ENCODE measurements at regions not wholly inside any gene's neighbourhood (a gene's known extent, or its start where the extent isn't known, plus 50 kb on each side); places are given as distances from the start of the nearest gene placed in this dataset.

- Histone ChIP-seq H3K4me2 (ENCODE audit: unreplicated experiment) (no peak overlapping the region), H3K27ac (no peak overlapping the region)
- in situ Hi-C loops (cut with MboI): no loop called here
Measured at GRCh38 chr3:83734656-83735055, 1224.1 kb upstream of the CADM2 start.

GRCh38 chr3:83738202-83738601 is 1220.6 kb upstream of the CADM2 start:
- WGBS, 2 experiments (ENCODE audit: low coverage in 1 of 2, low lambda C conversion rate in 2 of 2, missing lambda C conversion rate in 2 of 2): 31 to 33% methylated on average over 4 of the region's 4 CpGs

More at GRCh38 chr3:83734656-83735055, 1224.1 kb upstream of the CADM2 start:
- WGBS, 2 experiments (ENCODE audit: low coverage in 1 of 2, low lambda C conversion rate in 2 of 2, missing lambda C conversion rate in 2 of 2): 49 to 59% methylated on average over 4 of the region's 4 CpGs
- Histone ChIP-seq H3K9me3 (ENCODE audit: low read depth) (no peaks in the 10 kb centered on the region), H3F3A (ENCODE audit: insufficient read depth) (no peaks in the 10 kb centered on the region), H3K4me1 (ENCODE audit: insufficient read depth) (no peaks in the 10 kb centered on the region), H4K20me1 (ENCODE audit: insufficient read depth) (no peaks in the 10 kb centered on the region), H3K9me2 (ENCODE audit: insufficient read depth) (no peaks in the 10 kb centered on the region), H3K79me2 (ENCODE audit: insufficient read depth) (no peaks in the 10 kb centered on the region), H3K27me3 (replicated peaks; ENCODE audit: insufficient read depth) (no peaks in the 10 kb centered on the region), H3K9ac (no peak overlapping the region), H3K4me3 (no peak overlapping the region), H3K36me3 (ENCODE audit: low read depth) (no peaks in the 10 kb centered on the region), H2AFZ (no peak overlapping the region)
- no peak for DNase-seq
- TF ChIP-seq EZH2 (IDR thresholded peaks at IDR 0.05; ENCODE audit: insufficient read depth, poor library complexity, severe bottlenecking): no peak
- TF ChIP-seq EZH2phosphoT487 (IDR thresholded peaks at IDR 0.05; ENCODE audit: insufficient read depth, low read depth): no peak

GRCh38 chr3:83740504-83740903 is 1218.3 kb upstream of the CADM2 start:
- no peak overlapping the region for H3K4me2 ChIP-seq (ENCODE audit: unreplicated experiment)
- H3K27me3 ChIP-seq (replicated peaks; ENCODE audit: insufficient read depth): no peaks in the 10 kb centered on the region
- TF ChIP-seq EZH2phosphoT487 (IDR thresholded peaks at IDR 0.05; ENCODE audit: insufficient read depth, low read depth) (no peak), EZH2 (IDR thresholded peaks at IDR 0.05; ENCODE audit: insufficient read depth, poor library complexity, severe bottlenecking) (no peak)
- no peaks in the 10 kb centered on the region for H3K36me3 ChIP-seq (ENCODE audit: low read depth)
- H3K9me3 ChIP-seq (ENCODE audit: low read depth): no peaks in the 10 kb centered on the region
- in situ Hi-C loops (cut with MboI): no loop called here
- no peak overlapping the region for H2AFZ ChIP-seq
- no peaks in the 10 kb centered on the region for H3K4me1 ChIP-seq (ENCODE audit: insufficient read depth)
- no peaks in the 10 kb centered on the region for H3F3A ChIP-seq (ENCODE audit: insufficient read depth)
- no peak overlapping the region for H3K4me3 ChIP-seq
- H3K9me2 ChIP-seq (ENCODE audit: insufficient read depth): no peaks in the 10 kb centered on the region
- H3K9ac ChIP-seq: no peak overlapping the region
- H4K20me1 ChIP-seq (ENCODE audit: insufficient read depth): no peaks in the 10 kb centered on the region
- DNase-seq: no peak
- H3K27ac ChIP-seq: no peak overlapping the region
- WGBS, 2 experiments (ENCODE audit: low coverage in 1 of 2, low lambda C conversion rate in 2 of 2, missing lambda C conversion rate in 2 of 2): 0 to 2% methylated on average over 1 of the region's 1 CpG
- no peaks in the 10 kb centered on the region for H3K79me2 ChIP-seq (ENCODE audit: insufficient read depth)

More at GRCh38 chr3:83738202-83738601, 1220.6 kb upstream of the CADM2 start:
- Histone ChIP-seq H3K36me3 (ENCODE audit: low read depth) (no peaks in the 10 kb centered on the region), H3K4me3 (no peak overlapping the region), H3K4me1 (ENCODE audit: insufficient read depth) (no peaks in the 10 kb centered on the region), H3K79me2 (ENCODE audit: insufficient read depth) (no peaks in the 10 kb centered on the region), H2AFZ (no peak overlapping the region), H3K27ac (no peak overlapping the region), H3K4me2 (ENCODE audit: unreplicated experiment) (no peak overlapping the region), H4K20me1 (ENCODE audit: insufficient read depth) (no peaks in the 10 kb centered on the region), H3K27me3 (replicated peaks; ENCODE audit: insufficient read depth) (no peaks in the 10 kb centered on the region), H3F3A (ENCODE audit: insufficient read depth) (no peaks in the 10 kb centered on the region), H3K9me2 (ENCODE audit: insufficient read depth) (no peaks in the 10 kb centered on the region), H3K9me3 (ENCODE audit: low read depth) (no peaks in the 10 kb centered on the region), H3K9ac (no peak overlapping the region)
- TF ChIP-seq EZH2phosphoT487 (IDR thresholded peaks at IDR 0.05; ENCODE audit: insufficient read depth, low read depth) (no peak), EZH2 (IDR thresholded peaks at IDR 0.05; ENCODE audit: insufficient read depth, poor library complexity, severe bottlenecking) (no peak)
- no peak for DNase-seq
- in situ Hi-C loops (cut with MboI): no loop called here

DNA sequence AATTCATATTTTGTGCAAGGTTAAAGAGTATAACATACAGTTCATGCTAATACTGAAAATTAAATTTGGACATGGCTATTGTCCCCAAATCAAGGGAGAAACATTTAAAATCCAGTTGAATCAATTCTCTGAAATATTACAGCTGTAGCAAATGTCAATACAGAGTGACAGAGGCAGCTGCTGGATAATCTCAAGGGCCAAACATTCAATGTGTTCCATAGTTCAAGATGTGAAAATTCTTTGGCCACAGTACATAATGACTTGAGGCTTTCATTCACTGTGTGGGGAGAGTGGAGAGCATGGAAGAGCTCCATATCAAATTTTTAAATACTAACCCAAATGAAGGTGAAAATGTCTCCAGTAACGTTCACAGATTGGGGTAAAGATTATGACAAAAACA is 1192.8 kb upstream of the CADM2 start:
- no peak overlapping the region for H2AFZ ChIP-seq
- H3K9me3 ChIP-seq (ENCODE audit: low read depth): peaks cover 3% of the 10 kb centered on the region
- no peak overlapping the region for H3K27ac ChIP-seq
- H3K9me2 ChIP-seq (ENCODE audit: insufficient read depth): no peaks in the 10 kb centered on the region
- no peaks in the 10 kb centered on the region for H3K4me1 ChIP-seq (ENCODE audit: insufficient read depth)
- H3K4me3 ChIP-seq: no peak overlapping the region
- H3K27me3 ChIP-seq (replicated peaks; ENCODE audit: insufficient read depth): no peaks in the 10 kb centered on the region
- no peak for TF ChIP-seq EZH2 (IDR thresholded peaks at IDR 0.05; ENCODE audit: insufficient read depth, poor library complexity, severe bottlenecking)
- no peak for TF ChIP-seq EZH2phosphoT487 (IDR thresholded peaks at IDR 0.05; ENCODE audit: insufficient read depth, low read depth)
- no peak overlapping the region for H3K9ac ChIP-seq
- WGBS, 2 experiments (ENCODE audit: low coverage in 1 of 2, low lambda C conversion rate in 2 of 2, missing lambda C conversion rate in 2 of 2): 4 to 23% methylated on average over 1 of the region's 1 CpG
- no peaks in the 10 kb centered on the region for H3F3A ChIP-seq (ENCODE audit: insufficient read depth)
- H3K4me2 ChIP-seq (ENCODE audit: unreplicated experiment): no peak overlapping the region
- in situ Hi-C loops (cut with MboI): no loop called here
- DNase-seq: no peak
- H3K36me3 ChIP-seq (ENCODE audit: low read depth): no peaks in the 10 kb centered on the region
- no peaks in the 10 kb centered on the region for H3K79me2 ChIP-seq (ENCODE audit: insufficient read depth)
- H4K20me1 ChIP-seq (ENCODE audit: insufficient read depth): no peaks in the 10 kb centered on the region
